Retina (tissue), 1 donor: ENCODE measurements at regions not wholly inside any gene's neighbourhood (a gene's known extent, or its start where the extent isn't known, plus 50 kb on each side); places are given as distances from the start of the nearest gene placed in this dataset.
A peak's percentile ranks its signal among the peaks of the same experiment; 100 is the strongest.
"Not testable (repeated sequence)": the region's sequence is repeated elsewhere in the genome, so short reads cannot be mapped to it uniquely, and the experiment has no call there.

Source experiments
- DNase-seq: peaks from one replicate; pipeline ENCODE4 v3.0.0-alpha.2; 2016

- peak; percentile 67 for DNase-seq
Observed at GRCh38 chr15:99486371-99487336, 79.1 kb upstream of the MEF2A start.

- no peak for DNase-seq
Observed at GRCh38 chr15:99487337-99487730, 78.5 kb upstream of the MEF2A start.

GRCh38 chr15:99492275-99492674, 73.5 kb upstream of the MEF2A start:
- DNase-seq: no peak

GRCh38 chr15:99492716-99493115, 73.1 kb upstream of the MEF2A start:
- no peak for DNase-seq

- no peak for DNase-seq
Observed at GRCh38 chr15:99493461-99493860, 72.3 kb upstream of the MEF2A start.

- not testable (repeated sequence) for DNase-seq
Observed at GRCh38 chr15:99494536-99495233, 71.1 kb upstream of the MEF2A start.

- DNase-seq: peak; percentile 63
Observed at GRCh38 chr15:99495430-99496301, 70.1 kb upstream of the MEF2A start.

- DNase-seq: no peak
Observed at GRCh38 chr15:99496302-99496629, 69.5 kb upstream of the MEF2A start.

- DNase-seq: no peak
Observed at GRCh38 chr15:99502182-99502581, 63.6 kb upstream of the MEF2A start.

GRCh38 chr15:99502661-99503060, 63.1 kb upstream of the MEF2A start:
- DNase-seq: no peak

- DNase-seq: no peak
Observed at GRCh38 chr15:99503411-99503810, 62.4 kb upstream of the MEF2A start.

- DNase-seq: no peak
Observed at GRCh38 chr15:99504071-99504822, 61.5 kb upstream of the MEF2A start.

- DNase-seq: no peak
Observed at GRCh38 chr15:99504823-99505551, 60.8 kb upstream of the MEF2A start.

GRCh38 chr15:99506399-99506798, 59.4 kb upstream of the MEF2A start:
- no peak for DNase-seq

GRCh38 chr15:99507016-99507503, 58.7 kb upstream of the MEF2A start:
- DNase-seq: no peak

- no peak for DNase-seq
Observed at GRCh38 chr15:99507504-99508310, 58.1 kb upstream of the MEF2A start.

- DNase-seq: no peak
Observed at GRCh38 chr15:99508311-99508645, 57.5 kb upstream of the MEF2A start.

- DNase-seq: no peak
Observed at GRCh38 chr15:99508852-99509251, 56.9 kb upstream of the MEF2A start.

- DNase-seq: no peak
Observed at GRCh38 chr15:99509686-99510461, 55.9 kb upstream of the MEF2A start.

- no peak for DNase-seq
Observed at GRCh38 chr15:99511531-99511865, 54.3 kb upstream of the MEF2A start.
